ENCODE measurements at regions not wholly inside any gene's neighbourhood (a gene's known extent, or its start where the extent isn't known, plus 50 kb on each side); places are given as distances from the start of the nearest gene placed in this dataset.

DNA sequence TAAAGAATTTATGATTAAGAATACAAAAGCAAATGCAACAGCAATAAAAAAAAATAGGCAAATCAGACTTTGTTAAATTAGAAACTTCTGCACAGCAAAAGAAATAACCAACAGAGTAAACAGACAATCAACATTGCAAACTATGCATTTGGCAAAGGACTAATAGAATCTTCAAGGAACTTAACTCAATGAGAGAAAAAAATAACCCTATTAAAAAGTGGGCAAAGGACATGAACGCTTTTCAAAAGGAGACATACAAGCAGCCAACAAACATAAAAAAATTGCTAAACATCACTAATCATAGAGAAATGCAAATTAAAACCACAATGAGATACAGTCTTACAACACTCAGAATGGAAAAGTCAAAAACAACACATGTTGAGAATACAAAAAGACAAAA lies 166.0 kb upstream of the DSEL start:
- no peaks in the 10 kb centered on the region for H3K9me3 ChIP-seq (ENCODE audit: control extremely low read depth in 1 of 5, control insufficient read depth in 4 of 5, insufficient read depth in 2 of 5, low read depth in 1 of 5, low read length in 4 of 5)
- CTCF ChIA-PET: no interaction called here
- WGBS (ENCODE audit: insufficient coverage): 80% methylated on average over 1 of the region's 1 CpG
- H3K27me3 ChIP-seq (replicated peaks in 2 of 5; ENCODE audit: control insufficient read depth in 4 of 5, insufficient read depth in 5 of 5, low read length in 4 of 5): no peaks in the 10 kb centered on the region
- no peaks in the 10 kb centered on the region for H3K36me3 ChIP-seq (ENCODE audit: control insufficient read depth in 4 of 4, insufficient read depth in 4 of 4, low read length in 3 of 4)
- H3K27ac ChIP-seq (ENCODE audit: insufficient read depth in 1 of 2, low read depth in 1 of 2, low read length in 2 of 2, poor library complexity in 1 of 2, severe bottlenecking in 2 of 2): no peak overlapping the region
- H3K4me1 ChIP-seq (ENCODE audit: control extremely low read depth in 1 of 4, control insufficient read depth in 4 of 4, insufficient read depth in 4 of 4, low read length in 3 of 4): no peaks in the 10 kb centered on the region
- H3K4me3 ChIP-seq (ENCODE audit: control insufficient read depth in 1 of 7, extremely low read depth in 1 of 7, insufficient read depth in 4 of 7, low read depth in 2 of 7, low read length in 6 of 7): no peak overlapping the region
- DNase-seq: no peak
- POLR2A ChIA-PET: no interaction called here

- ChIA-PET POLR2A (no interaction called here), CTCF (no interaction called here)
- Histone ChIP-seq H3K36me3 (ENCODE audit: control insufficient read depth in 4 of 4, insufficient read depth in 4 of 4, low read length in 3 of 4) (no peaks in the 10 kb centered on the region), H3K9me3 (ENCODE audit: control extremely low read depth in 1 of 5, control insufficient read depth in 4 of 5, insufficient read depth in 2 of 5, low read depth in 1 of 5, low read length in 4 of 5) (no peaks in the 10 kb centered on the region), H3K4me3 (ENCODE audit: control insufficient read depth in 1 of 7, extremely low read depth in 1 of 7, insufficient read depth in 4 of 7, low read depth in 2 of 7, low read length in 6 of 7) (no peak overlapping the region), H3K27me3 (replicated peaks in 2 of 5; ENCODE audit: control insufficient read depth in 4 of 5, insufficient read depth in 5 of 5, low read length in 4 of 5) (no peaks in the 10 kb centered on the region), H3K4me1 (ENCODE audit: control extremely low read depth in 1 of 4, control insufficient read depth in 4 of 4, insufficient read depth in 4 of 4, low read length in 3 of 4) (no peaks in the 10 kb centered on the region), H3K27ac (ENCODE audit: insufficient read depth in 1 of 2, low read depth in 1 of 2, low read length in 2 of 2, poor library complexity in 1 of 2, severe bottlenecking in 2 of 2) (no peak overlapping the region)
- no peak for DNase-seq
- 100% methylated on average over 1 of the region's 3 CpGs for WGBS (ENCODE audit: insufficient coverage)
Measured at GRCh38 chr18:67677489-67677888, 161.0 kb upstream of the DSEL start.

GRCh38 chr18:67672716-67673115 lies 156.2 kb upstream of the DSEL start:
- Histone ChIP-seq H3K36me3 (ENCODE audit: control insufficient read depth in 4 of 4, insufficient read depth in 4 of 4, low read length in 3 of 4) (no peaks in the 10 kb centered on the region), H3K4me1 (ENCODE audit: control extremely low read depth in 1 of 4, control insufficient read depth in 4 of 4, insufficient read depth in 4 of 4, low read length in 3 of 4) (no peaks in the 10 kb centered on the region), H3K4me3 (ENCODE audit: control insufficient read depth in 1 of 7, extremely low read depth in 1 of 7, insufficient read depth in 4 of 7, low read depth in 2 of 7, low read length in 6 of 7) (no peak overlapping the region), H3K27me3 (replicated peaks in 2 of 5; ENCODE audit: control insufficient read depth in 4 of 5, insufficient read depth in 5 of 5, low read length in 4 of 5) (no peaks in the 10 kb centered on the region), H3K9me3 (ENCODE audit: control extremely low read depth in 1 of 5, control insufficient read depth in 4 of 5, insufficient read depth in 2 of 5, low read depth in 1 of 5, low read length in 4 of 5) (no peaks in the 10 kb centered on the region), H3K27ac (ENCODE audit: insufficient read depth in 1 of 2, low read depth in 1 of 2, low read length in 2 of 2, poor library complexity in 1 of 2, severe bottlenecking in 2 of 2) (no peak overlapping the region)
- no peak for DNase-seq
- 100% methylated on average over 2 of the region's 5 CpGs for WGBS (ENCODE audit: insufficient coverage)
- CTCF ChIA-PET: no interaction called here
- POLR2A ChIA-PET: no interaction called here

DNA sequence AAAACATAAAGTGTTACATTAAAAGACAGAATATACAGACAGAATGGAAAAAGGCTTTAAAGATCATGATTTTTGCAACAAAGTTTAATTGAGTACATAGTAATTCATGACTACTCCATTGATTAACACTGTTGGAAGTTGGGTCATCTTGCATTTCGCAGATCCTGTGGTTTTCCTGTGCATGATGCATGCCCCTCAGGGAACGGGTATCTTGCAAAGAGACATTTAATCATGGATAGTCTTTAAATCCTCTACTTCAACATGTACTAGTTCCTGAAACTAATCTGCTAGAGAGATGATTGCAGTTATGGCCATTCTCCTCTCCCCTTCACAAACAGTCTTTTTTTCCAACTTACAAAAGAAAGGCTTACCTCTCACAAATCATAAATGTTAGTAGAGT lies 155.6 kb upstream of the DSEL start:
- POLR2A ChIA-PET: no interaction called here

GRCh38 chr18:67670024-67670543 lies 153.6 kb upstream of the DSEL start:
- POLR2A ChIA-PET: no interaction called here
- Histone ChIP-seq H3K27me3 (replicated peaks in 2 of 5; ENCODE audit: control insufficient read depth in 4 of 5, insufficient read depth in 5 of 5, low read length in 4 of 5) (no peaks in the 10 kb centered on the region), H3K4me3 (ENCODE audit: control insufficient read depth in 1 of 7, extremely low read depth in 1 of 7, insufficient read depth in 4 of 7, low read depth in 2 of 7, low read length in 6 of 7) (no peak overlapping the region), H3K27ac (ENCODE audit: insufficient read depth in 1 of 2, low read depth in 1 of 2, low read length in 2 of 2, poor library complexity in 1 of 2, severe bottlenecking in 2 of 2) (no peak overlapping the region), H3K4me1 (ENCODE audit: control extremely low read depth in 1 of 4, control insufficient read depth in 4 of 4, insufficient read depth in 4 of 4, low read length in 3 of 4) (no peaks in the 10 kb centered on the region), H3K9me3 (ENCODE audit: control extremely low read depth in 1 of 5, control insufficient read depth in 4 of 5, insufficient read depth in 2 of 5, low read depth in 1 of 5, low read length in 4 of 5) (no peaks in the 10 kb centered on the region), H3K36me3 (ENCODE audit: control insufficient read depth in 4 of 4, insufficient read depth in 4 of 4, low read length in 3 of 4) (no peaks in the 10 kb centered on the region)
- no CpG with 5 or more reads among the region's 2 CpGs for WGBS (ENCODE audit: insufficient coverage)
- CTCF ChIA-PET: no interaction called here
- DNase-seq: no peak

More for the DNA sequence above, 155.6 kb upstream of the DSEL start:
- WGBS (ENCODE audit: insufficient coverage): 71% methylated on average over 1 of the region's 2 CpGs
- no peak overlapping the region for H3K4me3 ChIP-seq (ENCODE audit: control insufficient read depth in 1 of 7, extremely low read depth in 1 of 7, insufficient read depth in 4 of 7, low read depth in 2 of 7, low read length in 6 of 7)
- H3K36me3 ChIP-seq (ENCODE audit: control insufficient read depth in 4 of 4, insufficient read depth in 4 of 4, low read length in 3 of 4): no peaks in the 10 kb centered on the region
- CTCF ChIA-PET: no interaction called here
- DNase-seq: no peak
- no peaks in the 10 kb centered on the region for H3K4me1 ChIP-seq (ENCODE audit: control extremely low read depth in 1 of 4, control insufficient read depth in 4 of 4, insufficient read depth in 4 of 4, low read length in 3 of 4)
- H3K9me3 ChIP-seq (ENCODE audit: control extremely low read depth in 1 of 5, control insufficient read depth in 4 of 5, insufficient read depth in 2 of 5, low read depth in 1 of 5, low read length in 4 of 5): no peaks in the 10 kb centered on the region
- no peaks in the 10 kb centered on the region for H3K27me3 ChIP-seq (replicated peaks in 2 of 5; ENCODE audit: control insufficient read depth in 4 of 5, insufficient read depth in 5 of 5, low read length in 4 of 5)
- no peak overlapping the region for H3K27ac ChIP-seq (ENCODE audit: insufficient read depth in 1 of 2, low read depth in 1 of 2, low read length in 2 of 2, poor library complexity in 1 of 2, severe bottlenecking in 2 of 2)

DNA sequence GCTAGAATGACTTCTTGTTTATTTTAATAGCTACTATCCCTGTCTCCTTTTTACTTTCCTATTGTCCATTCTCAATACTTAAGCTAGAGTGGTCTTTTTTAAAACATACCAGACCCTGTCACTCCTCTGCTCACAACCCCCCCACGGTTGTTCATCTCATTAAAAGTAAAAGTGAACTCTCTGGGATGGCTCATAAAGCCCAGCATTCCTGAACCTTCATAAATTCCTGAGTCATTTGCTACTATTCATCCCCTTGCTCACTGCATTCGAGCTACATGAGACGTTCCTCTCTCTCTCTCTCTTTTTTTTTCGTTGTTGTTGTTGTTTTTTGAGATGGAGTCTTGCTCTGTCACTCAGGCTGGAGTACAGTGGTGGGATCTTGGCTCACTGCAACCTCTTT lies 148.7 kb upstream of the DSEL start:
- Histone ChIP-seq H3K36me3 (ENCODE audit: control insufficient read depth in 4 of 4, insufficient read depth in 4 of 4, low read length in 3 of 4) (no peaks in the 10 kb centered on the region), H3K27me3 (replicated peaks in 2 of 5; ENCODE audit: control insufficient read depth in 4 of 5, insufficient read depth in 5 of 5, low read length in 4 of 5) (no peaks in the 10 kb centered on the region), H3K4me1 (ENCODE audit: control extremely low read depth in 1 of 4, control insufficient read depth in 4 of 4, insufficient read depth in 4 of 4, low read length in 3 of 4) (no peaks in the 10 kb centered on the region), H3K27ac (ENCODE audit: insufficient read depth in 1 of 2, low read depth in 1 of 2, low read length in 2 of 2, poor library complexity in 1 of 2, severe bottlenecking in 2 of 2) (no peak overlapping the region), H3K9me3 (ENCODE audit: control extremely low read depth in 1 of 5, control insufficient read depth in 4 of 5, insufficient read depth in 2 of 5, low read depth in 1 of 5, low read length in 4 of 5) (no peaks in the 10 kb centered on the region), H3K4me3 (ENCODE audit: control insufficient read depth in 1 of 7, extremely low read depth in 1 of 7, insufficient read depth in 4 of 7, low read depth in 2 of 7, low read length in 6 of 7) (no peak overlapping the region)
- DNase-seq: no peak
- POLR2A ChIA-PET: no interaction called here
- CTCF ChIA-PET: no interaction called here
- WGBS (ENCODE audit: insufficient coverage): 83% methylated on average over 2 of the region's 4 CpGs

DNA sequence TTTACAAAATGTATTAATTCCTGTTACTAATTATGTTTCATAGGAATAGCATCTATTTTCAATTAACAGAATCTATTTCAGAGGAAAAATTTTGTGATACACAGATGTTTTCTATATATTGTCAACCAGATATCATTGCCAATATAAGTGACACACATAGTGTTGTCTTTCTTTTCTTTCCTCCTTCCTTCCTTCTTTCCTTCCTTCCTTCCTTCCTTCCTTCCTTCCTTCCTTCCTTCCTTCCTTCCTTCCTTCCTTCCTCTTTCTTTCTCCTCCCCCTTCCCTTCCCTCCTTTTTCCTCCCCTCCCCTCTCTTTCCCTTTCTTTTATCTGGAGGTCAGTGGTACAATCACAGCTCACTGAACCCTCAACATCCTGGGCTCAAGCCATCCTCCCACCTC lies 146.5 kb upstream of the DSEL start:
- ChIA-PET CTCF (no interaction called here), POLR2A (no interaction called here)
- Histone ChIP-seq H3K4me1 (ENCODE audit: control extremely low read depth in 1 of 4, control insufficient read depth in 4 of 4, insufficient read depth in 4 of 4, low read length in 3 of 4) (no peaks in the 10 kb centered on the region), H3K27ac (ENCODE audit: insufficient read depth in 1 of 2, low read depth in 1 of 2, low read length in 2 of 2, poor library complexity in 1 of 2, severe bottlenecking in 2 of 2) (no peak overlapping the region), H3K36me3 (ENCODE audit: control insufficient read depth in 4 of 4, insufficient read depth in 4 of 4, low read length in 3 of 4) (no peaks in the 10 kb centered on the region), H3K9me3 (ENCODE audit: control extremely low read depth in 1 of 5, control insufficient read depth in 4 of 5, insufficient read depth in 2 of 5, low read depth in 1 of 5, low read length in 4 of 5) (no peaks in the 10 kb centered on the region), H3K4me3 (ENCODE audit: control insufficient read depth in 1 of 7, extremely low read depth in 1 of 7, insufficient read depth in 4 of 7, low read depth in 2 of 7, low read length in 6 of 7) (no peak overlapping the region), H3K27me3 (replicated peaks in 2 of 5; ENCODE audit: control insufficient read depth in 4 of 5, insufficient read depth in 5 of 5, low read length in 4 of 5) (no peaks in the 10 kb centered on the region)
- no peak for DNase-seq

DNA sequence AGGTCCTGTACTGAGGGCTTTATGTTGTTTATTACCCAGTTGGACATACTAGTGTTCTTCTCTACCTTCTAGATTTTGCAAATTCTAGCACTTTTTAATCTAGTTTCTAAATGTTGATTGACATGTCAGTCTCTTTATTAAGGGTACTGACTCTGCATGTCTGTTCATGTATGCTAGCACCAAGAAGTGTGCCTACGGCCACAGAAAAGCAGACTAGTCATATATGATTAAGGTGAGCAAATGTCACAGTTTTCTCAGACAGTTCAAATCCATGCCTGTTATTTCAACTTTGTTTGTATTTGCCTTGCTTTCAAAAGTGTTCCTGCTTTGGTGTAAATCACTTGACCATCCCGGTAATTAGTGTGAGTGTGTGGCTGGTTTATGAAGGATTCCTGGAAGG lies 145.0 kb upstream of the DSEL start:
- POLR2A ChIA-PET: no interaction called here

More for the DNA sequence above, 145.0 kb upstream of the DSEL start:
- no peaks in the 10 kb centered on the region for H3K27me3 ChIP-seq (replicated peaks in 2 of 5; ENCODE audit: control insufficient read depth in 4 of 5, insufficient read depth in 5 of 5, low read length in 4 of 5)
- DNase-seq: no peak
- WGBS (ENCODE audit: insufficient coverage): 89% methylated on average over 2 of the region's 2 CpGs
- no peak overlapping the region for H3K27ac ChIP-seq (ENCODE audit: insufficient read depth in 1 of 2, low read depth in 1 of 2, low read length in 2 of 2, poor library complexity in 1 of 2, severe bottlenecking in 2 of 2)
- H3K9me3 ChIP-seq (ENCODE audit: control extremely low read depth in 1 of 5, control insufficient read depth in 4 of 5, insufficient read depth in 2 of 5, low read depth in 1 of 5, low read length in 4 of 5): no peaks in the 10 kb centered on the region
- H3K4me1 ChIP-seq (ENCODE audit: control extremely low read depth in 1 of 4, control insufficient read depth in 4 of 4, insufficient read depth in 4 of 4, low read length in 3 of 4): no peaks in the 10 kb centered on the region
- CTCF ChIA-PET: no interaction called here
- no peak overlapping the region for H3K4me3 ChIP-seq (ENCODE audit: control insufficient read depth in 1 of 7, extremely low read depth in 1 of 7, insufficient read depth in 4 of 7, low read depth in 2 of 7, low read length in 6 of 7)
- no peaks in the 10 kb centered on the region for H3K36me3 ChIP-seq (ENCODE audit: control insufficient read depth in 4 of 4, insufficient read depth in 4 of 4, low read length in 3 of 4)
